Right renal pelvis (tissue), 4 donors: ENCODE measurements at regions not wholly inside any gene's neighbourhood (a gene's known extent, or its start where the extent isn't known, plus 50 kb on each side); places are given as distances from the start of the nearest gene placed in this dataset.

ENCODE experiments used
- DNase-seq, 4 donors: peaks; one replicate each; pipeline ENCODE4 v3.0.0-alpha.2; 2013; ENCODE audit warnings: low read depth in 4 of 4, low spot score in 3 of 4, missing footprints in 1 of 4

- no peak for DNase-seq
These were observed 142.9 kb downstream of the RAB11FIP2 start for GRCh38 chr10:117903854-117904253.

GRCh38 chr10:117905404-117905803, 141.3 kb downstream of the RAB11FIP2 start:
- DNase-seq = no peak

DNA sequence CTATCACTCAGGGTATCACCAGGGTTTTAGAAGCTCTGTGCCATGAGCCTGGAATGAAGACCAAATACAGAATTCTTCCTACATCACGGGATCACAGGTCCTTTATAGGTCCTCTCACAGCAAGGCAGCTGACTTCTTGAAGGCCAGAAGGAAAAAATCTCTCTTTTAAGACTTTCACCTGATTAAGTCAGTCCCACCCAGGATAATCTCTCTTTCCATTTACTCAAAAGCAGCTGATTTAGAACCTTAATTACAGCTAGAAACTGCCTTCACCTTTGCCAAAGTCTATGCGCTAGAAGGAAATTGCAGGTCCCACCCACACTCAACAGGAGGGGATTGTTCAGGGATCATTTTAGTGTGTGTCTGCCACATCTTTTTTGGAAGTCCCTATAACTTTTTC, 135.1 kb downstream of the RAB11FIP2 start:
- DNase-seq = no peak

GRCh38 chr10:117914334-117914733, 132.4 kb downstream of the RAB11FIP2 start:
- DNase-seq = no peak

DNA sequence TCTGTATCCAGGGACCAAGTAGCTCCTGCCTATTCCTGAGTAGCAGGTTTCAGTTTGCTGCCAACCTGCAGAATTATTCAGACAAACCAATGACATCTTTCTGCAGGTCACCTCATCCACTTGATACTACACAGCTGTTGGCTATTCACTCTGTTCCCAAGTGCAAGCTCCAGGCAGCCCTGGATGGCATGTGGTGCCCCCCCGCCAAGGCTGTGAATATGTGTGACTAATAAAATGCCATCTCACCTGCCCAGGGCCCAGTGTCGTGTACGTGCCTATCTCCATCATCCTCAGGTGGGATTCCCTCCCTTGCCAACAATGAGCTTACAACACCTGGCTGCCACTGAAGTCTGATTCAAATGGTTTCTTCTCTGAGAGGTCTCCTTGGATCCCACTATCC, 125.8 kb downstream of the RAB11FIP2 start:
- DNase-seq = no peak

- DNase-seq = no peak
These were observed 125.3 kb downstream of the RAB11FIP2 start for GRCh38 chr10:117921421-117921820.

DNA sequence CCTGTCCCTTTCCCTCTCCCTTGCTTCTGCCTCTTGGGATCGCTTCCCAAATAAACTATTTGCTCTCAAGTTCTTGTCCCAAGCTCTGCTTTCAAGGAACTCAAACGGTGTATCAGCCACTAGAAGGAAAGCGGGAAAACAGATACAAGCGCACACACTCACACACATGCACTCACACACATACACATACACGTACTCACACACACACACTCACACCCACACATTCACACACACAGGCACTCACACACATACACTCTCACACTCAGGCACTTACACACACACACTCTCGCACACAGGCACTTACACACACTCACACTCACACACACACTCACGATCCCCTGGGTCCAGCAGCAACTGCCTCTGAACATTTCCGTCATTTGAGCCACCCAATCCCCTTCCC, 121.9 kb downstream of the RAB11FIP2 start:
- no peak for DNase-seq

DNA sequence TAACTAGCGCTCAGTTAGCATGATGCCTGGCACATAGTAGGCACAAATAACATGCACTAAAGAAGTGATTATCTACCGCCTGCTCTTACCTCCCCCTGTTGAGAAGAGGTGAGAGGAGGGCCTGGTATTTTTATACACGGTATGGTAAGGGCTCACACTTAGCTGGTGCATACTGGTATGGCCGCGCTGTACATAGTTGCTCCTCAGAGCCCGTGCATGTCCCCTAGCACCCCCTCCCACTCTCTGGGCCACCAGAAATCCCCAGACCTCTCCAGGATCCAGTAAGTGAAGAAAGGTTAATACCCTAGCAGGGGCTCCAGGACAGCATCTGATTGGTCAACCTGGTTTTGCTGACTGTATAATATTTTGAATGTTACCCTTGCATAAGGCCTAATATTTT, 121.4 kb downstream of the RAB11FIP2 start:
- no peak for DNase-seq

GRCh38 chr10:117926491-117926890, 120.2 kb downstream of the RAB11FIP2 start:
- DNase-seq = no peak

- no peak for DNase-seq
These were observed 119.4 kb downstream of the RAB11FIP2 start for GRCh38 chr10:117927332-117927731.

GRCh38 chr10:117927871-117928270, 118.9 kb downstream of the RAB11FIP2 start:
- DNase-seq = no peak

- no peak for DNase-seq
These were observed 118.5 kb downstream of the RAB11FIP2 start for GRCh38 chr10:117928281-117928680.

DNA sequence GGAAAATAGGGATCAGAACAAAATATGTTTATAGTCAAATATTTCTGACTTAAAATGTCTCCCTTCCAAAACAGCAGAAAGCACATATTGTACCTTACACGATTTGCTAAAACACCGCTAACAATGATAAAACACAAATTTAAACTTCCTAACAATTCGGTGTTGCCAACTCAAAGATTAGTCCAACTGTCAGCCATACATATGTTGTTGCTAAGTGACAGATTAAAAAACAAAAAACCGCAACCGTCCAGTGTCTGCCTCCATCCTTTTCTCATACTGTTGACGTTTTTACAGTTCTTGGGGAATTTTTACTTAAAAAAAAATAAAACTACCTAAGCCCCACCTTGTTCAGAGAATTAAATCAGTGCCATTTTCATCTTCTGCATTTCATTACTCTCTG, 118.0 kb downstream of the RAB11FIP2 start:
- no peak for DNase-seq

DNA sequence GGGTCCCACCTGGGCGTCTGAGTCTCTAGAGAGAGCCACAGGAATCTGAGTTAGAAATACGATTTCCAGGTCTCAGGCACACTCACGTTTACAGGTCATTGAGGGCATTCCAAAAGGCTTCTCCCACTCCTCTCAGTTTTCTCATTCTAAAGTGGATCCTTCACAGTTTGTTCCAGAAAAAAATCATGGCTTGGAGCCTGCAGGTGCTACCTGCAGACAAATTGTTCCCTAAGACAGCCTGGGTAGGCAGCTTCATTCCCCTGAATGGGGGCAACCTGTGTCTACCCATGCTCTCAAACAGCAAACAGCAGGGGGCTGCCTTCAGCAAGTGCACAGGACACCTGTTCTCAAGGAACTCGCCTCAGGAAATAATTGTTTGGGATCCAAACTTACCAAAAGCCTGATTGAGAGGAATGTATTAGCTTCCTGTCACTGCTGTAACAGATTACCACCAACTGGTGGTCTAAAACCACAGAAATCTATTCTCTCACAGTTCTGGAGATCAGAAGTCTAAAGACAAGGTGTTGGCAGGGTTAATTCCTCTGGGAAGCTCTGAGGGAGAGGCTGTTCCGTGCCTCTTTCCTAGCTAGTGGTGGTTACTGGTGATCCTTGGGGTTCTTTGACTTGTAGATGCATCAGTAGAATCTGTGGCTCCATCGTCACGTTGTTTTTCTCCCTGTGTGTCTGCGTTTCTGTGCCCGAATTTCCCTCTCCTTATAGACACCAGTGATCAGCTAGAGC, 117.2 kb downstream of the RAB11FIP2 start:
- DNase-seq = no peak

DNA sequence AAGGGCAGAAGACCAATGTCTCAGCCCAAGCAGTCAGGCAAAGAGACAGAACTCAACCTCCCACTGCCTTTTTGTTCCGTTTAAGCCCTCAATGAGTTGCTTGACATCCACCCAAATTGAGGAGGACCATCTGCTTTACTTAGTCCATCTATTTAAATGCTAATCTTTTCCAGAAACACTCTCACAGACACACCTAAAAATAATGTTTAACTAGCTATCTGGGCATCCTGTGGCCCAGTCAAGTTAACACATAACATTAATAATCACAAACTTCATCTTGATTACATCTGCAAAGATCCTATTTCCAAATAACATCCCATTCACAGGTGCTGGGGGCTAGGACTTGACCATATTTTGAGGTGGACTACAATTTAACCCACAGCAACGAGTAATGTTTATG, 115.7 kb downstream of the RAB11FIP2 start:
- DNase-seq = no peak

GRCh38 chr10:117933036-117933435, 113.7 kb downstream of the RAB11FIP2 start:
- DNase-seq = no peak

DNA sequence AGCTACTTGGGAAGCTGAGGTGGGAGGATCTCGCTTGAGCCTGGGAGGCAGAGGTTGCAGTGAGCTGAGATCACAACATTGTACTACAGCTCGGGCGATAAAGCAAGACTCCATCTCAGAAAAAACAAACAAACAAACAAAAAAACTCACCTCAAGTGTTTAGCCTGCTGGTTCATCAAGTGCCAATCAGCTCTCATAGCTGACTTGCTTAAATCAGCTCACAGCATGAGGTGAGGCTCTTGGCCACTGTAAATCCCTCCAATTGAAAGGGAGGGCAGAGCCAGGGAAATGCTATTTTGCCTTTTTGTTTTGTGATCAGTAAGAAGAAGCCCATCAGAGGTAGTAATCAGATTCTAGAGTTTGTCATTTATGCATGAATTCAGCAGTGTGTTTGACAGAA, 112.3 kb downstream of the RAB11FIP2 start:
- no peak for DNase-seq

DNA sequence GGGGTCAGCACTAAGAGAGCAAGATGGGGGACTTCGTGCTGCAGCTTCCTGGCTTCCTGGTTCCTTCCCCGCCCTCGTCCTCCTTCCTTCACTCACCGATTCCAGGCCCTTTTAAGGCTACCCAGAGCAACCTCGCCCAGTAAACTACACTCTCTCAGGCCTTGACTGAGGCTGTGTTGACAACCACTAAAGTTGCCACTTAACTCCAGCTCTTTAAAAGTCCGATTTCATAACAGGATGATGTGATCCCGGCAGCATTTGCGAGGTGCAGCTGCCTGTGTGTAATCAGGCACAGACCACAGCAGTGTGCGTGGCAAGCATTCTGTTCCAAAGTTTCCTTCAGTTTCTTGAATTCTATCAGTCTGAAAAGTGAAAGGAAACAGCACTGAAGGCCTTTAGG, 110.6 kb downstream of the RAB11FIP2 start:
- DNase-seq = no peak

DNA sequence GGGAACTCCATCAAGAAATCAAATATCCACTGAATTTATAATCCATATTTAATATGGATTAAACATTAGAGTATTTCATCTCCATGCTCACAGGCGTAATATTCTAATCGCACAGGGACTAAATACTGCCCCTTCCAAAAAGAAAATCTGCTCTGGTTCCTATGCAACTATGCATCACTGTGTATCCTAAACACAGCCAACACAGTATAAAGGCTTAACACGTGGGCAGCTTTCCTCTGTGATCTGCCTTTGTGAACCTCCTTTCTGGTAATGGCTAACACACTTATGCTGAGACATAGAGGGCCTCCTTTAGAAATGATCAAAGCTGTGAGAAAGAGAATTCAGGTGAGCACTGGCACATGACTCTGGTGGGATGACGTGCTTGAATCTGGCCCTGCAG, 110.2 kb downstream of the RAB11FIP2 start:
- DNase-seq = no peak

DNA sequence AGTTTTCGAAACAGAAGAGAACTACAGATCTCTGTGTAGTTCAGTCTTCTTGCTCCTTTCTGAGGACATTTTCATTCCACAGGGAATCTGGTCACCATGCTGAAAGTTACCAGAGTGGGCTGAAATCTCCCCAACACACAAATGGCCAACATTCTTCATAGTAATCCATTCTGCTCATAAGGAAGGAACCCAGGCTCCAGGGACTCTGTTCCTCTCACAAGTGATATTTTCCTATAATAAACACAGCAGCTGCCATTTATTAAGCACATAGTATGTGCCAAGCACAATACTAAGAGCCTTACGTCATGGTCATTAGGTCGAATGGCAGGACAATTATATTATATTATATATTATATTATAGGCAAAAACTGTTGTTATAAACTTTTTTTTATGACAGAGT, 109.8 kb downstream of the RAB11FIP2 start:
- DNase-seq = no peak

GRCh38 chr10:117938104-117938503, 108.6 kb downstream of the RAB11FIP2 start:
- DNase-seq = no peak

GRCh38 chr10:117942226-117942625, 104.5 kb downstream of the RAB11FIP2 start:
- no peak for DNase-seq
